OCI-LY3 (cell line): ENCODE measurements at regions not wholly inside any gene's neighbourhood (a gene's known extent, or its start where the extent isn't known, plus 50 kb on each side); places are given as distances from the start of the nearest gene placed in this dataset.

Source experiments
- CTCF ChIP-seq: fragments of 200-600, 300-600 bp; sonication (generic); IDR thresholded peaks from 2 replicates; pipeline ENCODE4 v1.5.1; 2014; ENCODE audit warnings: antibody characterized with exemption, low read length, low read depth
- EZH2phosphoT487 ChIP-seq: fragments of 200-600 bp; shearing (Covaris generic); IDR thresholded peaks from 2 replicates; pipeline ENCODE4 v1.6.1; 2018; ENCODE audit warnings: antibody characterized with exemption, mixed run types, low read depth

- TF ChIP-seq CTCF (no peak), EZH2phosphoT487 (no peak)
Observed at GRCh38 chr7:47095946-47096345, 486.0 kb downstream of the TNS3 start.
